Chondrocyte (in vitro differentiated cells): ENCODE measurements at regions not wholly inside any gene's neighbourhood (a gene's known extent, or its start where the extent isn't known, plus 50 kb on each side); places are given as distances from the start of the nearest gene placed in this dataset.

Source experiments
- DNase-seq: peaks from one replicate; pipeline ENCODE4 v3.0.0; 2021; ENCODE audit warnings: mixed read lengths, low spot score
- H3K27ac Mint-ChIP-seq: one replicate; pipeline ENCODE4 v1.8.0; 2021; ENCODE audit warnings: mild to moderate bottlenecking, moderate library complexity, mixed read lengths; ENCODE audit not compliant: unreplicated experiment
- H3K27me3 Mint-ChIP-seq: 2 replicates; pipeline ENCODE4 v1.8.0; 2021; ENCODE audit warnings: low read depth, mixed read lengths
- H3K36me3 Mint-ChIP-seq: 2 replicates; pipeline ENCODE4 v1.8.0; 2021; ENCODE audit warnings: low read depth, mixed read lengths
- H3K4me1 Mint-ChIP-seq: 2 replicates; pipeline ENCODE4 v1.8.0; 2021; ENCODE audit warnings: low read depth, mild to moderate bottlenecking, mixed read lengths
- H3K4me3 Mint-ChIP-seq: one replicate; pipeline ENCODE4 v1.8.0; 2021; ENCODE audit warnings: mild to moderate bottlenecking, moderate library complexity, mixed read lengths; ENCODE audit not compliant: unreplicated experiment
- H3K9me3 Mint-ChIP-seq: 2 replicates; pipeline ENCODE4 v1.8.0; 2021; ENCODE audit warnings: low read depth, mixed read lengths
- CTCF ChIP-seq: fragments of 200-600 bp; sonication (generic); IDR thresholded peaks from 2 replicates; pipeline ENCODE4 v1.5.0; 2021; ENCODE audit warnings: antibody characterized with exemption, mild to moderate bottlenecking, moderate library complexity

- DNase-seq: no peak
- Mint-ChIP-seq H3K27me3 (peaks cover 12% of the 10 kb centered on the region), H3K9me3 (peaks cover 8% of the 10 kb centered on the region), H3K4me1 (peaks cover 4% of the 10 kb centered on the region), H3K36me3 (no peaks in the 10 kb centered on the region), H3K4me3 (peak overlapping the region; percentile 11), H3K27ac (no peak overlapping the region)
- peak; percentile 86 for TF ChIP-seq CTCF
Observed at GRCh38 chr7:142357953-142358520, 100.2 kb upstream of the PRSS58 start.

- Mint-ChIP-seq H3K9me3 (no peaks in the 10 kb centered on the region), H3K27me3 (peaks cover 21% of the 10 kb centered on the region), H3K27ac (no peak overlapping the region)
Observed at GRCh38 chr7:142356166-142356565, 98.3 kb upstream of the PRSS58 start.

GRCh38 chr7:142355328-142355727 is 97.5 kb upstream of the PRSS58 start:
- Mint-ChIP-seq H3K4me3 (no peak overlapping the region), H3K27me3 (peaks cover 26% of the 10 kb centered on the region), H3K4me1 (peaks cover 4% of the 10 kb centered on the region), H3K9me3 (no peaks in the 10 kb centered on the region), H3K27ac (no peak overlapping the region), H3K36me3 (no peaks in the 10 kb centered on the region)
- TF ChIP-seq CTCF: no peak
- DNase-seq: no peak

More at GRCh38 chr7:142356166-142356565, 98.3 kb upstream of the PRSS58 start:
- H3K4me3 Mint-ChIP-seq: no peak overlapping the region
- no peak for DNase-seq
- no peaks in the 10 kb centered on the region for H3K36me3 Mint-ChIP-seq
- peaks cover 4% of the 10 kb centered on the region for H3K4me1 Mint-ChIP-seq
- no peak for TF ChIP-seq CTCF

GRCh38 chr7:142353147-142354060 is 95.5 kb upstream of the PRSS58 start:
- H3K9me3 Mint-ChIP-seq: no peaks in the 10 kb centered on the region
- TF ChIP-seq CTCF: no peak
- peaks cover 28% of the 10 kb centered on the region for H3K27me3 Mint-ChIP-seq
- no peak for DNase-seq
- H3K36me3 Mint-ChIP-seq: no peaks in the 10 kb centered on the region
- H3K27ac Mint-ChIP-seq: no peak overlapping the region
- H3K4me3 Mint-ChIP-seq: no peak overlapping the region
- peaks cover 4% of the 10 kb centered on the region for H3K4me1 Mint-ChIP-seq

GRCh38 chr7:142352543-142352942 is 94.7 kb upstream of the PRSS58 start:
- Mint-ChIP-seq H3K27ac (no peak overlapping the region), H3K36me3 (no peaks in the 10 kb centered on the region), H3K4me1 (peaks cover under 1% of the 10 kb centered on the region), H3K27me3 (peaks cover 28% of the 10 kb centered on the region), H3K9me3 (no peaks in the 10 kb centered on the region), H3K4me3 (no peak overlapping the region)
- TF ChIP-seq CTCF: no peak
- DNase-seq: no peak
